GM21515 (cell line): ENCODE measurements at regions not wholly inside any gene's neighbourhood (a gene's known extent, or its start where the extent isn't known, plus 50 kb on each side); places are given as distances from the start of the nearest gene placed in this dataset.

Experiments used
- ATAC-seq: cut with Tn5 transposase; IDR thresholded peaks from one replicate; pipeline ENCODE4 v1.9.1; 2021; ENCODE audit not compliant: unreplicated experiment

DNA sequence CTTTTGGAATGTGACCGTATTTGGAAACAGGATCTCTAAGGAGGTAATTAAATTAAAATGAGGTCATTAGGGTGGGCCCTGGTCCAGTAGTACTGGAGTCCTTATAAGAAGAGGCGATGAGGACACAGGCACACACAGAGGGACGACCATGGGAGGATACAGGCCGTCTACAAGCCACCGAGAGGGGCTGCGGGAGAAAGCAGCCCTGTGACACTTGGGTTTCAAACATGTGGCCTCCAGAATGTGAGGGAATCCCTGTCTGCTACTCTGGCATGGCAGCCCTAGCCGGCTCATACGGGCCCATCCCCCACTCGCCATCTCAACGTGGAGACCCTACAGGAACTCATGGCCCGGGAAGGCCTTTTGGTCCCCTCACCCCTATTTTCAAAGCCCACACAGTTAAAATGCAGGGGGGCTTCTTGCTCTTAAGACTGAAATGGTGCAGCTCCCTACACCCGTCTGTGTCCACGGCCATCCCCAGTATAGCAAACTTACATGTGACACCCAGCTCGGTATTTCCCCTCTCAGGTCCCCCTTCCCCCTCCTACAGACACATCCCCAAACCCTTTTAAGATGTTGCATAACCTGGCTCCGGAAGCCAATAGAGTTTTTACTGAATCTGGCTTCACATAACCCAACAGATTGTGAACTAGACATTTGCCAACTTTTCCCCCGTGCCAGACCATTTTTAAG lies 124.1 kb upstream of the TBL1X start:
- ATAC-seq = peak; percentile 54

DNA sequence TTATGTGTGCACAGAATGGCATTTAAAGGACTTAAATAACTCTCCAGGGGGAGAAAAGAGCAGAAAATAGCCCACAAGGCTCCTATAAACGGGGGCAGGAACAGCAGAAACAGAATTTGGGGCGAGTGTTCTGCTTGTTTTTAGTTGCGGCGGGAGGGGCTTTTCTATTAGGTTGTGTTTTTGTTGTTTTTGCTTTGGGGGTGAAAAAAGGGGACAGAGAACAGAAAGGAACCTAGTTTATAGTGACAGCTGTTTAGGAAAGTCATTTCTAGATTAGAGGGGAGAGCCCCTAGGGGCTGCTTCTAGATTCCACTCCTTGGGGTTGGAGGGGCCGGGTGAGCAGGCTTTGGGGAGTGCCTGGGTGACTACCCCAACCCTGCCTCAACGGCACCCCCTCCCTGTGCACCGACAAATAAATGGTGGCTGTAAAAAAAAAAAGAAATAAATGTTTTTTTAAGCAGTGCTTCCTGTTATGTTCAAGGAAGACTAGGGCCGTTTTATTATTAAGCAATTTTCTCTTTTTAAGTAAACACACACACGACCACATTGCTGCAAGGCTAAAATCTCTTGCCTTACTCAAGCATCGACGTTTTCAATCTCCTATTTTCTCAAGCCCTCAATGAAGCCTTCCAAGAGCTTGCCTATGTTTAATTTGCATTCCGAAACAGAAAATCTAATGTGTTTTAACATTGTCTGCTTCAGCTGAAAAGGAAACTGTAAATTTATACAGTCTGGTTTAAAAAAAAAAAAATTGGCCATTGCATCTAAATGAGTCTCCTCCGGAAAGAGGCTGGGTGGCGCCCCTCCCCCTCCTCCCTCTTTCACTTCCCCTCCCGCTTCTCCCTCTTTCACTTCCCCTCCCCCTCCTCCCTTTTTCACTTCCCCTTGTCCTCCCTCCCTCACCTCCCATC lies 123.3 kb upstream of the TBL1X start:
- peak; percentile 78 for ATAC-seq

DNA sequence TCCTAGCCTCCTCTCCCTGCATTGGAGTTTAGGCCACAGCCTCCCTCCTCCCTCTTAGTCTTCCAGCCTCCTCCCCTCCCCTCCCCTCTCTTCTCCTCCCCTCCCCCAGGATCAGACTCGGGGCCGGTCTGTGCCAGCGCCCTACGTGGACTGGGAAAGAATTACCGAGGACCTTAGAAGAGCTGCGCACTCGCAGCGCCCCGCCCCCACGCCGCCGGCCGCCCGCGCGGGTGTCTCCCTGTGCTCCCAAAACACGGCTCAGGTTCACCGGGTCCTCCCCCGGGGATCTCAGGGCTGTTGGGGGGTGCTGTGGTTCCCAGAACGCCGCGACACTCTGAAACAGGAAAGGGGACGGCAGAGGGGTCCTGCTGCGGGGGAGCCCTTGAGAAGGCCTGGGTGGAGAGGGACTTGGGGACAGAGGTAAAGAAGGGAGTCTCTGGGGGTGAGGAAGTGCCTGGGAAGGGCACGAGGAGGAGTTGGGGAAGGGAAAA lies 122.3 kb upstream of the TBL1X start:
- no peak for ATAC-seq

DNA sequence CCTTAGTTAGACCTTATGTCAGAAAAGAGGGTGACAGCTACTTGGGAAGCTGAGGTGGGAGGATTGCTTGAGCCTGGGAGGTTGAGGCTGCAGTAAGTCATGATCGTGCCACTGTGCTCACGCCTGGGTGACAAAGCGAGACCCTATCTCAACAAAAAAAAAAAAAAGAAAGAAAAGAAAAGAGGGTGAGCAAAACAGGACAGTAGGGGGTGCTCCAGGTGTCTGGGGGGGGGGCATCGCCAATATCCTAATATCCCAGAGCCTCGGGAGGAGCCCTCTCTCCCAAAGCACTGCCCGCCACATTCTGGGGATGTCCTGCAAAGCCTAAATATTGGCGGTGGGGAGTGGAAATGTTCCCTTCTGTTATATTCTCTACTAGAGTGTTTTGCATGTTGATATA lies 120.9 kb upstream of the TBL1X start:
- no peak for ATAC-seq

DNA sequence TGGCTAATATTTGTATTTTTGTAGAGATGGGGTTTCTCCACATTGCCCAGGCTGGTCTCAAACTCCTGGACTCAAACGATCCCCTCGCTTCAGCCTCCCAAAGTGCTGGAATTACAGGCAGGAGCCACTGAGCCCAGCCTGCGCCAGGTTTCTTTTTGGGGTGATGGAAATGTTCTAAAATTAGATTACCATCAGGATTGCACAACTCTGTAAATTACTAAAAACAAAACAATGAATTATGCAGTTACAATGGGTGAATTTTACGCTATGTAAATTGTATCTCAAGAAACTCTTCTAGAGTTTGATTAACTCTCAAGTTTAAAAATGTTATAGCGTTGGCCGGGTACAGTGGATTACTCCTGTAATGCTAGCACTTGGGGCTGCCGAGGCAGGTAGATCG lies 118.9 kb upstream of the TBL1X start:
- ATAC-seq = no peak

DNA sequence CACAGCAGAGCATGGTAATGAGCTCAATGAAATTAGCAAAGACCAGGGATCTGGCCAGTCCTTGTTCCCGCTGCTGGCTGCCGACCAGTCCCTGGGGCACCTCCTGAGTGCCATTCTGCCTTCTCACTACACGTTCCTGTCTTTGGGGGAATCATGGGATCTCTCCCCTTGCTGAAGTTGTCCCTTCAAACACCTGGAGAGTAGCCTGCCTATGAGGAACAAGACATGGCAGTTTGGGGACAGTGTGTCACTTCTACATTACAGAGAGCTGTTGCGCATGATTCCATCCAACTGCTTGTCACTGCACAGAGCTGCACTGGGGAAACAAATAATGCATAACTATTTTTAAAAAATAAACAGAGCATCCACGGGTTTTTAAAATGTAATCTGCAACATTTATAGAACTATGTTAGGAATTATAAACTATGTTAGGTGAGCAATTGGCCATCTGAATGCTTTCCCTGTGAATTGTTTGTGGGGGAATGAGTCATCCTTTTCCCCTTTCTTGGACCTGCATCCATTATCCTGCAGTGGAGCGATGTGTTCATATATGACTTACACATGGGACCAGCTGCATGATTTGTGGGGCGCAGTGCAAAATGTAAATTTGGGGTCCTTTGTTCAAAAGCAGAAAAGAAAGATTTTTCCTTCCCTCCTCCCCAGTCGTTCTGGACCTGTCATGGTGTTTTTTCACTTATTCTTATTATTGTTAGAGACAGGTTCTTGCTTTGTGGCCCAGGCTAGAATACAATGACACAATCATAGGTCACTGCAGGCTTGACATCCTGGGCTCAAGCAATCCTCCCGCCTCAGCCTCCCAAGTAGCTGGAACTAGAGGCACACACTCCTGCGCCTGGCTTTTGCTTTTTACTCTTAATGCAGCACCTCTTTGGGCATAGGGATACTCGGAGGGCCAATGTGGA lies 115.0 kb upstream of the TBL1X start:
- no peak for ATAC-seq

DNA sequence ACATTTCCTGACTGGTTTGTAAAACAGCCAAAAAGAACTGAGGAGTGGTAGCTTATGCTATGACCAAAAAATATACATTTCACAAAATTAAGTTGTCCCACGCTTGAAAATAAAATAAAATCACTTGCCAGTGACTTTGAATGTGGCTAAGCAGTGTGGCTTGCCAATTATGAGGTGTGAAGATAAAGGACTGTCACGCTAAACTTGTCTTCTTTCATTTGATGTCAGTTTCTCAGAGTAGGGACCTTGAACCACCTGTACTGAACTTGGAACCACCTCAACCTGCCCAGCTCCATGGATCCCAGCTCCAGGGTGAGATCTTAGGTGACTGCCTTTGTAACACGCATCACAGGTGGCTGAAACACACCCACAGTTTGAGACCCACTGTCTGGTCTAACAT lies 113.7 kb upstream of the TBL1X start:
- ATAC-seq = no peak

DNA sequence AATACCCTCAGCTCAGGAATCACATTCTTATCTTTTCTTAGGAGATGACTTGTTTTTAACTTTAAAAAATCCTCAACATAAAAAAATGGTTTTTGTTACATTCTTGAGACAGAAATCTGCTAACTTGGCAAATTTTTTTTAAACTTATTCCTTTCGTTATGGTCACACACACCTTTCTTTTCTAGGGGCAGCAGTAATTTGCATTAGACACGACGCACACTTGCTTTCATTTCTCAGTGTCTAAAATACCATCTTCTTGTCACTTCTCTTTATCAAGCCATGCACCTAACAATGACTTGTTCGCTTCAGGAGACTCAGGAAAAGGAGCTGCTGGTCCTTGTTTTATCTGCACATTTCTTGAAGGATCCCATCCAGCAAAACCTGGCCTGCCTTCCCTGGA lies 112.6 kb upstream of the TBL1X start:
- peak; percentile 82 for ATAC-seq

DNA sequence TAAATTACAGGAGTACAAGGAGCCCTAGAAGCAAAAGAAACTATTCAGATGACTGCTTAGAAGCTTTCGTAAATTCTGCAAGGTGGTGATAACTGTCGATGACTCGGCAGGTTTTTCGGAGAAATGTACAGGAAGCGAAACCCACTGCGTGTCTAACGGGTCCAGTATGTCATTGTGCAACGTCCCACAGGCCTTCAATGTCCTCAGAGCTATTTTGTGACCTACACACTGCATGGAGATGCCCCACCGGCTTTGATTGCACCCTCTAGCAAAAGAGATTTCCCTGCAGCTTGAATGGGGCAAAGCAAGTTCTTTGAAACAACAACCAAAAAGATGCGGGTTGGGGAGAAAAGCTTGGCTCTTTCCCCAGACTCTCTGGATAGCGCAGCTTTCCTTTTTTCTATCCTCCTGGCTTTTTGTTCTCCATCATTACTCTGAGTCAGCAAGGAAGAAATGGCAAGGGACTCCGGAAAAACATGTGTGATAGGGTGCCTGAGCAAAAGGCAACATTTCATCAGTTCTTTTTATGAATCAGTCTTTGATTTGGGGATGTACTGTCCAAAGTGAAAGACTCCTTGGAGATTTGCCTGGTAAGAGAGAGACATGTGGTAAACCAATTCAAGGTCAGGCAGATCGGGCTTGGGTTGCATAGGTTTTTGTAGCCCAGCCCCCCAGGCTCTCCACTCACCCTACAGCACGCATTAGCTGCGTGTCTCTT lies 112.0 kb upstream of the TBL1X start:
- peak; percentile 80 for ATAC-seq

DNA sequence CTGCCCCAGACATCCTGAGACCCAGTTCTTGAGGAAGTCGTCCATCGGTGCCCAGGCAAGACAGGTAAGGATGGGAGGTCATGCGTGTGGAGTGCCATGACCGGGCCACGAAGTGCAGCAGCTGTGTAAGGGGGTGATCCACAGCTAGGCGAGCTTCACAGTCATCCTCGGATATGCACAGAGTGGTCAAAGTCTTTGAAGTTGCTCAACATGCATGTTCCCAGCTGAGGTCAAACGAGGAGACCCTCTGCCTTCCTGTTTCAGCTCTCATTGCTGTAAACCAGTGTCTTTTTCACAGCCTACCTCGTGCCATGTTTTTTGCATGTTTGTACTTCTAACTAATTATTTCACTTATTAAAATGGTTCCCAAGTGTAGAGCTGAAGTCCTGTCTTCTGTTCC lies 109.9 kb upstream of the TBL1X start:
- ATAC-seq = no peak

DNA sequence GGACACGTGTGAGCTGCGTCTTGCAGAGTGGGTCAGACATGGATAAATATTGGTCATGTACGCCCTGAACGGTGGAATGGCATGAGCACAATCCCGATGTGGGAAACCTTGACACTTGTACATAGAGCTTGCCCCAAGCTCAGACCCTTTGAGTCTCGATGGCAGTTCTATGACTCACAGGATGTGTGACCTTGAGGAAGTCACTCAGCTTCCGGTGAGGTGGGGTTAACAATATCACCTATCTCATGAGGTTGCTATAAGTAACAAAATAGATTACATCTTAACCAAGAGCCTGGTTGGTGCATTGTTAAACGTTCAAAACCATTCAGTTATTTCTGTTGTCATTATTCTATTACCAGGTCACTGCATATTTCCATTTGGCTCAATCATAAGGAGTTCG lies 109.1 kb upstream of the TBL1X start:
- no peak for ATAC-seq

DNA sequence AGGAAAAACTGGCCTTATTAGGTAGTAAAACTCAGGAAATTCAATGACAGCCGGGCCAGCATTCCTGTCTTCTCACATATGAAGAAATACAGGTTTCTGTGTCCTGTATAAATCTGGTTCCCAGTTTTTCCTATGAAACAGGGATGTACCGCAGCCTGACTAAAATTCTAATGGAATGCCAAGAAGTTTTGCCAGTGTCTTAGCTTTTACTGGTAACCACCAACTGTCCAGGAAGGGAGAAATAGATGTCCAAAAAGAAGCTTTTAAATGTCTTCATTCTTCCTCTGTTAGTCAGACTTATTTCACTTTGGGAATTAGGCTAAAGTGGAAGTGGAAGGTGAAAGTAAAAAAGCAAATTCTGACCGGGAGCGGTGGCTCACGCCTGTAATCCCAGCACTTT lies 108.0 kb upstream of the TBL1X start:
- no peak for ATAC-seq

DNA sequence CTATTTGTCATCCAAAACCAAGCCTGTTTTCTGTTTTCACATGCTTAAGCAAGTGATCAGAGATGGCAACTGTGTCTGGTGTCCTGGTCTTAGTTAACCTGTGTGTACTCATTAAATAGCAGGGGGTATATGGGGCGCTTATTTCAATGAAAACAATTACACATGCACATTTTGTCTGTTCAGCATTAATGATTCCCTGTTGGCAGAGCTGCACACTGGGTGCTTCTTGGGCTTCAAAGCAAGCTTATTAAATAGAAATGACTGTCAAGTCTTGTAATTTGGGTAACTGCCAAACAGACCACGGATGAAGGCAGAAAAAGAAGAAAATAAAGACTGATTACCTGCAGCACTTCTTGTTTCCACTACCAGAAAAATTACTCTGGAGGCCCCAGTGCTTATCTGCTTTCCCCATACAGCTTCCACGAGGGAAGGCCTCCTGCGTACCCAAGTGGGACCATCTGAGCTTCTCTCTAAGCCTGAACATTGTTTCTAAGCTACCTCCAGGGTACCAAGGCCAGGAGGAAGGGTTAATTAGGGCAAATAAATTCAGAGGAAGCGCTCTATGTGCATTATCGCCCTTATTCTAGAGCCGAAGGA lies 107.2 kb upstream of the TBL1X start:
- ATAC-seq = no peak

DNA sequence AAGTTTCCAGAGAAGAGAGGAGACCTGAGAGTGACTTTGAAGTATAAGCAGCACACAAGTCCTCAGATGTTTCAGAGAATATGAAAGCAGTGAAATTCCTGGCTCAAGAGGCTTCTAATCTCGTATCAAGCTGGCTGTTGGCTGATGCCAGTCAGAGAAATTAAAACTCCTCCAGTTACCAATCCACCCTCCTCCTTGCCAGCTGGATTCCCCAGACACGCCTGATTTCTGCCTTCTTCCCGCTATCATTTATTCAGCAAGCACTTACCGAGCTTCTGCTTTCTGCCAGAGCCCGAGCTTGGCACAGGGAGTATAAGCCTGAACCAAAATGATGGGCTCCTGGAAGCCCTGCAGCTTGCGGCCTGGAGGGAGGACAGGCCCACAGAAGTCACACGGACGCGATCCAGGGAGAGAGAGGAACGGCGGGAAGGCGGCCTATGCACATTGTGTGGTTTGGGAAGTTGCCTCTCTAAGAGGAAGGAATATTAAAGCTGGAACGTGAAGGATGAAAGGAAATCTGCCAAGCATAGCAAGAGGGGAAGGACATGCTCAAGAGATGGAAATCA lies 102.4 kb upstream of the TBL1X start:
- ATAC-seq = no peak

DNA sequence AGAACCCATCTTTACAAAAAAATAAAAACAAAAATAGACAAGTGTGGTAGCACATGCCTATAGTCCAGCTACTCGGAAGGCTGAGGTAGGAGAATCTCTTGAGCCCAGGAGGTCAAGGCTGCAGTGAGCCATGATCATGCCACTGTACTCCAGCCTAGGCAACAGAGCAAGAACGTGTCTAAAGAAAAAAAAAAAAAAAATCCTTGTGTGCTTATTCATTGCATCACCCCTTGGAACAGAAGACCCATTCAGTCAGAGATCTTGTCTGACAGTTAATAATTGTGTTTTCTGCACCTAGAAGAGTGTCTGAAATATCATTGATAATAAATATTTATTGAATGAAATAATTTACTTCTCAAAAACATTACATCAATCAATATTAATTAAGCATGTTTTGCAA lies 97.4 kb upstream of the TBL1X start:
- ATAC-seq = no peak

DNA sequence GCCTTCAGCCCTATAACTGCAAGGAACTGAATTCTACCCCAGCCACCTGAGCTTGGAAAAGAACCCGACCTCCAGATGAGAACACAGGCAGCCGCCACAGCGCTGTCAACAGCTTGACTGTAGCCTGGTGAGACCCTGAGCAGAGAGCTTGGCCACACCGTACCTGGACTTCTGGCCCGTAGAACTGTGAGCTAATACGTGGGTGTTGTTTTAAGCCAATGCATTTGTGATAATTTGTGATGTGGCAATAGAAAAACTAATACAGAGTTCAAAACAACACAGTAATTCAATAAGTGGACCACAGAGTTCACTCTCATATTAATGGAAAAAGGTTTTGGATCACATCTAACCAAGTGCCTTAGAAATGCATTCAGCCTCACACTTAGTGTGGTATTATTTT lies 96.6 kb upstream of the TBL1X start:
- no peak for ATAC-seq

DNA sequence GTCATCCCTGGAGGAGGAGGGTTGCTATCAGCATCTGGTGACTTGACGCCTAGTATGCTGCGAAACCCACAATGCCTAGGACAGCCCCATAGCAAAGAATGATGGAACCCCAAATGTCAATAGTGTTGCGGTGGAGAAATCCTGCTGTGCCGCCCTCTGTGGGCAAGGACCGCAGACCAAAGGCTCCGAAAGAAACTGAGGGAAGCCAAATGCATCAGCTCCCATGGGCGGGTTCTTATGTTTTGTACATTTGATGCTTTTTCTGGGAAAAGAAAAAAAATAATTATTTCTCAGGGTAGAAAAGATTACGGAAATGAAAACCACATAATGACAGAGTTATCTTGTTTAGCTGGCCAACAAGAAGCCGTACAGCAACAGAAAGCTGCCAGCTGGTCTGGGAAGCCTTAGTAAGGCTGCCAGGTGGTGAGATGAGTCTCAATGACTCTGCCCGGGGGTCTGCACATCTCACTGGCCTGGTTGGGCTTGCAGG lies 95.0 kb upstream of the TBL1X start:
- no peak for ATAC-seq

DNA sequence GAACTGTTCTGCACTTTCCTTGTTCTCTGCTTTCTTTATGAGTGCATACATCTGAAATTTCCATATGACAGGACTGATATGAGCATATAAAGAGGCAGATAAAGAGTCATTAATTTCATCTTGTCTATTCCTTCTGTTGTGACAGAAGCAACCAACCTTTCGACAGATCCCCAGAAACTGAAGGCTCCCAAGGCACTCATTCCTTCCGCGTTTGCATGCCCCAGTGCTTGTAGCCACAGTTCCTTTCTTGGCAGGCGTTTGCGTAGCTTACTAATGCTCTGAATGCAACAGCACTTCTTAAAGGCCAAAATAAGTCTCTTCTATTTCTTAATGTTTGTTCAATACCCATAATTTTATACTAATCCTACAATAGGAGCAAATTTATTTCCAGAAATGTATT lies 94.0 kb upstream of the TBL1X start:
- ATAC-seq = no peak

DNA sequence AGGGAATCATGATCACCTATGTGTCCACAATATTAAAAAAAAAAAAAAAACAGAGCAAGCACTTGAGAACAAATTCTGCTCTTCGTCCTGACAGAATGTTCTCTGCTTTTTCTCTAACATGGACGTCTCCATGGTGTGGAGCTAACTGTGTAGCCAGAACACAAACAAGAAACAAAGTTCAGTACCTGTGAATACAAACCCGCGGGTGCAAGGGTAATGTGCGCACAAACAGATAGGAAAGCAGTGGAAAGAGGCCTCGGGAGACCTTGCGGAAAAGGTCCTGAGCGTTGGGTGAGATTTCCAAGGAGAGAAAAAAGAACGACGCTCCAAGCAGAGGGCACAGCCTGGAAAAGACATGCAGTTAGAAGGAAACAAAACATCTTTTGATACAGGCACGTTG lies 92.0 kb upstream of the TBL1X start:
- no peak for ATAC-seq

DNA sequence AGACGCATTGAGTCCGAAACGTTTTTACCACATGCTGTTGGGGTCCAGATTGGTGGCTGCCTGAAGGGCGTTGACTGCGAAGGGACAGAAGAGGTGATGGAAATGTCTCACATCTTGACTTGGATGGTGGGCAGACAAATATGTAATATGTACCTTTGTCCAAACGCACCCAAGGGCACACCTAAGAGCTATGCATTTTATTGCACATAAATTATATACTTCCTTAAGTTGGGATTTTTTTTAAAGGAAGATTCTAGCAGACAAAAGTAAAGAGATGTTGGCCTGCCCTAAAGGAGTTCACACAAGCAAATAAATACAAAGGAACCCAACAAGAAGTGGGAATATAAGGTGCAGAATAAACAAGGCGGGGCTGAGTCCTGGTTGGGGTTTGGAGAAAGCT lies 91.1 kb upstream of the TBL1X start:
- ATAC-seq = no peak
